ENCODE measurements at regions not wholly inside any gene's neighbourhood (a gene's known extent, or its start where the extent isn't known, plus 50 kb on each side); places are given as distances from the start of the nearest gene placed in this dataset.
A peak's percentile ranks its signal among the peaks of the same experiment; 100 is the strongest.
"Not testable (repeated sequence)": the region's sequence is repeated elsewhere in the genome, so short reads cannot be mapped to it uniquely, and the experiment has no call there.

DNA sequence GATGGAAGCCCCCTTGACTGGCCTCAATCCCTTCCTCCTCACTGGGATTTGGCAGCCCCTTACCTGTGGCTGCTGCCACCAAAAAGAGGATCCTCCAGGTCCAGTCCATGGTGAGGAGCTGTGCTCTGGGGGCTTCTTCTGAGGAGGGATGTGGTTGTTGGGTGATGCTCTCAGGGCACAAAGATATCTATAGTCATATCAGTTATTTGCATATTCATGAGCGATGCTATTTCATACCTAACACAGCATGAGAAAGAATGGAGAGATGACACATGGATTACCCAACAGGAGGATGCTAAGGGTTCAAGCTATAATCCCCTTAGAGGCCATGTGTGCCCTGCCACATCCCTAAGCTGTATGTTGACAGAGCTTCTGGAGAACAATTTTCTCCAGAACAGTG, 141.7 kb downstream of the POTEB start:
- H3K27ac Mint-ChIP-seq; POLR2A ChIA-PET; CTCF ChIA-PET; ATAC-seq; H3K4me1 Mint-ChIP-seq; H3K9me3 Mint-ChIP-seq; H3K4me3 Mint-ChIP-seq; H3K36me3 Mint-ChIP-seq; DNase-seq (ENCODE audit: low spot score); H3K27me3 Mint-ChIP-seq (ENCODE audit: low read depth): not testable (repeated sequence)

DNA sequence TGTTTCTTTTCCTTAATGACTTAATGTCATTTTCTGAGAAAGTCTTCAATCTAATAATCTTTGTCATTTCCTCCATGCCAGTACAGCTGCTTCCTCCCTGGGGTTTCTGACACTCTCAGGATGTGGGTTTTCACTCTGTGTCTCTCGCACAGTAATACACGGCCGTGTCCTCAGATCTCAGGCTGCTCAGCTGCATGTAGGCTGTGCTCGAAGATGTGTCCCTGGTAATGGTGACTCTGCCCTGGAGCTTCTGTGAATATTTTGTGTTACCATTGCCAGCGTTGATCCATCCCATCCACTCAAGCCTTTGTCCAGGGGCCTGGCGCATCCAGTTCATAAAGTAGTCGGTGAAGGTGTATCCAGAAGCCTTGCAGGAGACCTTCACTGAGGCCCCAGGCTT, 142.2 kb downstream of the POTEB start:
- CTCF ChIA-PET; H3K27ac Mint-ChIP-seq; H3K9me3 Mint-ChIP-seq; POLR2A ChIA-PET; H3K4me3 Mint-ChIP-seq; H3K4me1 Mint-ChIP-seq; H3K27me3 Mint-ChIP-seq (ENCODE audit: low read depth); ATAC-seq; H3K36me3 Mint-ChIP-seq; DNase-seq (ENCODE audit: low spot score): not testable (repeated sequence)

DNA sequence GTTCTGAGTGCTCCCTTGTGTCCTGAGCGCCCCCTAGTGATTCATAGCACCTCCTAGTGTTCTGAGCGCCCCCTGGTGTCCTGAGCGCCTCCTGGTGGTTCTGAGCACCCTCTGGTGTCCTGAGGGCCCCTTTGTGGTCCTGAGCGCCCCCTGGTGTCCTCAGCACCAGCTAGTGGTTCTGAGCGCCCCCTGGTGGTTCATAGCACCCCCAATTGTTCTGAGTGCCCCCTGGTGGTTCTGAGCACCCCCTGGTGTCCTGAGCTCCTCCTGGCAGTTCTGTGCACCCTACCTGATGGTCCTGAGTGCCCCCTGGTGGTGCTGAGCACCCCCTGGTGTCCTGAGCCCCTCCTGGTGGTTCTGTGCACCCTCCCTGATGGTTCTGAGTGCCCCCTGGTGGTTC, 146.0 kb downstream of the POTEB start:
- H3K9me3 Mint-ChIP-seq; H3K27ac Mint-ChIP-seq; ATAC-seq; CTCF ChIA-PET; H3K4me1 Mint-ChIP-seq; H3K27me3 Mint-ChIP-seq (ENCODE audit: low read depth); DNase-seq (ENCODE audit: low spot score); H3K36me3 Mint-ChIP-seq; H3K4me3 Mint-ChIP-seq; POLR2A ChIA-PET: not testable (repeated sequence)

DNA sequence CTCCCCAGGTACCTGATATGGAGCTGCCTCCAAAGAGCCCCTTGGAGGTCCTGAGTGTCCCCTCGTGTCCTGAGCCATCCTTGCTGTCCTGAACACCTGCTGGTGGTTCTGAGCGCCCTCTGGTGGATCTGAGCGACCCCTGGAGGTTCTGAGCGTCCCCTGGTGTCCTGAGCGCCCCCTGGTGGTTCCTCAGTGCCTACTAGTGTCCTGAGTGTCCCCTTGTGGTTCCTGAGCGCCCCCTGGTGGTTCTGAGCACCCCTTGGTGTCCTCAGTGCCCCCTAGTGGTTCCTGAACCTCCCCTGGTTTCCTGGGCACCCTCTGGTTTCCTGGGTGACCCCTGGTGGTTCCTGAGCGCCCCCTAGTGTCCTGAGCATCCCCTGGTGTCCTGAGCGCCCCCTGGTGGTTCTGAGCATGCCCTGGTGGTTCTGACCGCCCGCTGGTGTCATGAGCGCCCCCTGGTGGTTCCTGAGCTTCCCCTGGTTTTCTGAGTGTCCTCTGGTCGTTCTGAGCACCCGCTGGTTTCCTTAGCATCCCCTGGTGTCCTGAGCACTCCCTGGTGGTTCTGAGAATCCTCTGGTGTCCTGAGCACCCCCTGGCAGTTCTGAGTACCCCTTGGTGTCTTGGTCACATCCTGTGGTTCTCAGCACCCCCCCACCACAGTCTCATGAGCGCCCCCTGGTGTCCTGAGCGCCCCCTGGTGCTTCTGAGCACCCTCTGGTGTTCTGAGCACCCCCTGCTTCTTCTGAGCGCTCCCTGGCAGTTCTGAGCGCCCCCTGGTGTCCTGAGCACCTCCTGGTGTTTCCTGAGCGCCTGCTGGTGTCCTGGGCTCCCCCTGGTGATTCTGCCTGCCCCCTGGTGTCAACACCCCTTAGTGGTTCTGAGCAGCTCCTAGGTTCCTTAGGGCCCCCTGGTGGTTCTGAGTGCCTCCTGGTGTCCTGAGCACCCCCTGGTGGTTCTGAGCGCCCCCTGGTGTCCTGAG, 146.8 kb downstream of the POTEB start:
- POLR2A ChIA-PET; H3K9me3 Mint-ChIP-seq; DNase-seq (ENCODE audit: low spot score); CTCF ChIA-PET; H3K4me3 Mint-ChIP-seq; H3K4me1 Mint-ChIP-seq; H3K36me3 Mint-ChIP-seq; H3K27ac Mint-ChIP-seq; H3K27me3 Mint-ChIP-seq (ENCODE audit: low read depth): not testable (repeated sequence)
- 0 out of 2 replicates have a peak, but pooled peaks have one; percentile 51 for ATAC-seq

DNA sequence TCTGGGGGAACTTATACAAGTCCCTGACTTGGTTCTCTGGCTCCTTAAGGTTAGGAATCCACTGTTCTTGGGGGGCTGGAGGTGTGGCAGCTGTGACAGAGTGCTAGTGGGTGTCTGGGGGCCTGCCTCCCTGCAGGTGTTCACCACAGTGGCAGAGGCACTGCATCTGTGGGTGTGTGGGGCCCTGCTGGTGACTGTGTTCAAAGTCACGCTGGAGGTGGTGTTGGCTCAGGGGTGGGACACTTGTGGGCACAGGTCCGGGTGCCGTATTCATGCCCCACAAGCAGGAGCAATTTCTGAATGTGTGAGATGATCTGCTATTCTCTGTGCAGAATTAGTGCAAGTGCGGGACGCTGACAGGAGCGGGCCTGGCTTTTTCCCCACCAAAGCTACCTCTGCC, 152.5 kb downstream of the POTEB start:
- ATAC-seq; H3K27me3 Mint-ChIP-seq (ENCODE audit: low read depth); H3K36me3 Mint-ChIP-seq; H3K27ac Mint-ChIP-seq; H3K4me1 Mint-ChIP-seq; H3K4me3 Mint-ChIP-seq; H3K9me3 Mint-ChIP-seq; POLR2A ChIA-PET; CTCF ChIA-PET; DNase-seq (ENCODE audit: low spot score): not testable (repeated sequence)

DNA sequence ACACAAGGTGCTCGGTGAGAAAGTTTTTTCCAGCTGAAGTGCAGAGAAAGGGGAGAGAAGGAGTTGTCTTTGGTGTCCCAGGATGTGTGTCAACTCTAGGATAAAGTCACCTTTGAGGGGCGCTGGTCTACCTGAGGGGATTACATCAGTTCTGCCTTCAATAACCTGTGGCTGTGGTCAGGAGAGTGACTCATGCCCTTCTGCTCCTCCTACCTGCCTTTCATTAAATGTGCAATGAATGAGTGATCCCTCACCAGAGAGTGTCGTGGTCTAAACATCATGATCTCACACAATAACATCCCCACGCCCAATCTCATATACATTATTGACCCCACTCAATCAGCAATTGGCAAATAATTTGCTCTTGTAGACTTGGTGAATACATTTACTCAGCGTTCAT, 156.4 kb downstream of the POTEB start:
- H3K4me3 Mint-ChIP-seq; CTCF ChIA-PET; DNase-seq (ENCODE audit: low spot score); POLR2A ChIA-PET; ATAC-seq; H3K27me3 Mint-ChIP-seq (ENCODE audit: low read depth); H3K27ac Mint-ChIP-seq; H3K9me3 Mint-ChIP-seq; H3K36me3 Mint-ChIP-seq; H3K4me1 Mint-ChIP-seq: not testable (repeated sequence)

DNA sequence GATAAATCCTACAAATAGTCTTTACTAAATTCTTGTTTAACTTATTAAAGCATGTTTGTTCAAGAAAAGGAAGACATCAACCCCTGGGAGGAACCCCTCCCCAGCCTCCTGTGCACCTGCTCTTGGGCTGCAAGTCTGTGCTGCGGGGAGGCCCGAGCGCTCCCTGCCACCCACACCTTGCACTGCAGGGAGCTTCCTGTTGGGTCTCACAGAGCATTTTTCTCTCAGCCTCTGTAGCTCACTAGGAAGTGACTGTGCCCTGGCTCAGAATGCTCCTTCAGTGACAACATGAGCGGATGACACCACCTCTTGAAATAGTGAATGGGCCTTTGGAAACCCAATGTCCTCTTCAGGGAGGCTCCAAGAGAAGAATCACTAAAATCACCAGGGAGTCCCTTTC, 158.8 kb downstream of the POTEB start:
- H3K9me3 Mint-ChIP-seq; H3K4me1 Mint-ChIP-seq; ATAC-seq; H3K4me3 Mint-ChIP-seq; CTCF ChIA-PET; H3K27me3 Mint-ChIP-seq (ENCODE audit: low read depth); H3K27ac Mint-ChIP-seq; H3K36me3 Mint-ChIP-seq; DNase-seq (ENCODE audit: low spot score); POLR2A ChIA-PET: not testable (repeated sequence)

DNA sequence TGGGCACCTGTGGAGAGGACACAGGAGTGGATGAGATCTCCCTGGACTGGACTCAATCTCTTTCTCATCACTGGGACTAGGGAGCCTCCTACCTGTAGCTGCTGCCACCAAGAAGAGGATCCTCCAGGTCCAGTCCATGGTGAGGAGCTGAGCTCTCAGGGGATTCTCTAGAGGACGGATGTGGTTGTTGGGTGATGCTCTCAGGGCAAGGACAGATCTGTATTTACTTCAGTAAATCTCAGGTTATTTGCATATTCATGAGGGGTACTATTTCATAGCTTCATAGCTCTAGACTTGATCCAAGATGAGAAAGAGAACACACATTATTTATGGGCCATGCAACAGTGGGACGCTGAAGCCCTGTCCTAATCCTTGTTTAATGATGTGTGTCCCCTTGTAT, 159.4 kb downstream of the POTEB start:
- POLR2A ChIA-PET; ATAC-seq; CTCF ChIA-PET; H3K27ac Mint-ChIP-seq; H3K36me3 Mint-ChIP-seq; H3K4me3 Mint-ChIP-seq; H3K9me3 Mint-ChIP-seq; DNase-seq (ENCODE audit: low spot score); H3K4me1 Mint-ChIP-seq; H3K27me3 Mint-ChIP-seq (ENCODE audit: low read depth): not testable (repeated sequence)

DNA sequence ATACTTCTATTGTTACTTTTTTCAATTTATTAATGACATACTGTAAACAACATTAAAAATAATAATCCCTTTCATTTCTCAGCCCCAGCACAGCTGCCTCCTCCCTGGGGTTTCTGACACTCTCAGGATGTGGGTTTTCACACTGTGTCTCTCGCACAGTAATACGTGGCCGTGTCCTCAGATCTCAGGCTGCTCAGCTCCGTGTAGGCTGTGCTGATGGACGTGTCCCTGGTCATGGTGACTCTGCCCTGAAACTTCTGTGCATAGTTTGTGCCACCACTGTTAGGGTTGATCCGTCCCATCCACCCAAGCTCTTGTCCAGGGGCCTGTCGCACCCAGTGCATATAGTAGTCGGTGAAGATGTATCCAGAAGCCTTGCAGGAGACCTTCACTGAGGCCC, 159.9 kb downstream of the POTEB start:
- ATAC-seq; H3K9me3 Mint-ChIP-seq; H3K4me1 Mint-ChIP-seq; CTCF ChIA-PET; DNase-seq (ENCODE audit: low spot score); H3K4me3 Mint-ChIP-seq; H3K27ac Mint-ChIP-seq; H3K27me3 Mint-ChIP-seq (ENCODE audit: low read depth); H3K36me3 Mint-ChIP-seq; POLR2A ChIA-PET: not testable (repeated sequence)

DNA sequence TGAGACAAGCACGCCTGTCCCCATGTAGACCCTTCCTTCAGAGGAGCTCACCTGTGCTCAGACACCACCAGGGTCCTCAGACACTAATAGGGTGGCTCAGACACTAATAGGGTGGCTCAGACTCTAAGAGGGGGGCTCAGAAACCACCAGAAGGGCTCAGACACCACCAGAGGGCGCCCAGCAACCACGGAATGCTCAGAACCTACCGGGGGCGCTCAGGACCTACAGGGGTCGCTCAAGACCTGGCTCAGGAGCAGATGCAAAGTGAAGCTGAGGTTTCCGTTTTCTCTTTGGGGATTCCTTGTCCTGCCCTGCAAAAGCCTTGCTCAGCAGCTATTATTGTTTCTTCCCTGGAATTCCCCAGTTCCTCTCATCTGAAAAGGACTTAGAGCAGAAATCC, 172.1 kb downstream of the POTEB start:
- DNase-seq (ENCODE audit: low spot score); POLR2A ChIA-PET; H3K9me3 Mint-ChIP-seq; H3K27ac Mint-ChIP-seq; ATAC-seq; H3K36me3 Mint-ChIP-seq; H3K4me3 Mint-ChIP-seq; CTCF ChIA-PET; H3K4me1 Mint-ChIP-seq; H3K27me3 Mint-ChIP-seq (ENCODE audit: low read depth): not testable (repeated sequence)

DNA sequence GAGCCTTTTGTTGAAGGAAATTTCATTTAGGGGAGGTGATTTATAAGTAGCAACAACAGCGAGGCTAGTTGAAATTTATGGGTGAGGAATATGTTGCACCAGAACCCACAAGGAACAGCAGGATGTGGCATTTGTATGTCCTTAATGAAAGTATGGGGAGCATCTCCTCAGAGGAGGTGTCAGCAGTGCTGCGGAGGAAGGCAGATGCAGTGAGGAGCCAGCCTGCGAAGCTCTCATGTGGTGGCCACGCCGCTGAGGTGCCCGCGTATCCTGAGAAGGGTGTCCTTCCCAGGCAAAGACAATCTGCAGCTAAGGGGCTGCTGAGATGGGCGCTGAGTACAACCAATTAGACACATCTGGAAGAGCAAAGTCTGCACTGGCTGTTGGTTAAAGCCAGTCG, 178.9 kb downstream of the POTEB start:
- CTCF ChIA-PET; H3K36me3 Mint-ChIP-seq; H3K27ac Mint-ChIP-seq; H3K4me3 Mint-ChIP-seq; H3K9me3 Mint-ChIP-seq; DNase-seq (ENCODE audit: low spot score); H3K4me1 Mint-ChIP-seq; ATAC-seq; H3K27me3 Mint-ChIP-seq (ENCODE audit: low read depth); POLR2A ChIA-PET: not testable (repeated sequence)

DNA sequence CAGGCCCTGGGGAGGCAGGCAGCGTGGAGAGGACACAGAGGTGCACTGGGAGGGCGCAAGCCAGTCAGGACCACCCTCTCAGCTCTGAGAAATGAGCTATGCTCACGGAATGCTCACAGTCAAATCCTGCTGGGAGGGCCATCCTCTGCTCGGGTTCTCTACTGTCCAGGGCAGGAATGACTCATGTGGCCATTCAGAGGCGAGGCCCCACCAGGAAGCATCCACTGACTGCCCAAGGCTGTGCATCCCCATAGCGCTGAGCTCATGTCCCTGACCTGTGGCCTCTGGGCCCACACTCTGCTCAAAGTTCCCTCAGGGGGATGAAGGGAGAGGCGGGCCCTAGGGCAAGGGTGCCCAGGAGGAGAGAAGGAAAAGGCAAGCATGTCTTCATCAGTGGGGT, 182.4 kb downstream of the POTEB start:
- DNase-seq (ENCODE audit: low spot score); H3K27me3 Mint-ChIP-seq (ENCODE audit: low read depth); H3K4me1 Mint-ChIP-seq; H3K27ac Mint-ChIP-seq; CTCF ChIA-PET; H3K4me3 Mint-ChIP-seq; H3K36me3 Mint-ChIP-seq; POLR2A ChIA-PET; ATAC-seq; H3K9me3 Mint-ChIP-seq: not testable (repeated sequence)

DNA sequence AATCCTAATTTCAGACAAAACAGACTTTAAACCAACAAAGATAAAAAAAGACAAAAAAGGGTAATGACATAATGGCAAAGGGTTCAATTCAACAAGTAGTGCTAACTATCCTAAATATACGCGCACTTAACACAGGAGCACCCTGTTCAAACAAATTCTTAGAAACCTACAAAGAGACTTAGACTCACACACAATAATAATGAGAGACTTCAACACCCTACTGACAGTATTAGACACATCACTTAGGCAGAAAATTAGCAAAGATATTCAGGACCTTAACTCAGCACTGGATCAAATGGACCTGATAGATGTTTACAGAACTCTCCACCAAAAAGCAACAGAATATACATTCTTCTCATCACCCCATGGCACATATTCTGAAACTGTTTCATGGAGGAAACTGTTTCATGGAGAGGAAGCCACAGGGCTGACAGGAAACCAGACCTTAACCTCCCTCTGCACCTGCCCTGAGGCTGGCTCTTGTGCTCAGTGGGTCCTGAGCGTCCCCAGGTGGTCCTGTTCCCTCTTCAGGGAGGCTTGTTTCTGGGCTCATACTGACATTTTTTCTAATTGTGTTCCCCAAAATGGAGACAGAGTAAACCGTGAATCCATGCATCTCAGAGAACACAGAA, 184.9 kb downstream of the POTEB start:
- not testable (repeated sequence) for H3K9me3 Mint-ChIP-seq

More for the DNA sequence above, 184.9 kb downstream of the POTEB start:
- H3K27me3 Mint-ChIP-seq (ENCODE audit: low read depth); POLR2A ChIA-PET; H3K36me3 Mint-ChIP-seq; H3K4me3 Mint-ChIP-seq; DNase-seq (ENCODE audit: low spot score); ATAC-seq; H3K4me1 Mint-ChIP-seq; H3K27ac Mint-ChIP-seq; CTCF ChIA-PET: not testable (repeated sequence)
